Type B pancreatic cell (in vitro differentiated cells): ENCODE measurements at regions not wholly inside any gene's neighbourhood (a gene's known extent, or its start where the extent isn't known, plus 50 kb on each side); places are given as distances from the start of the nearest gene placed in this dataset.

Experiments used
- DNase-seq: peaks from one replicate; pipeline ENCODE4 v3.0.0; 2021; ENCODE audit warnings: mixed read lengths; ENCODE audit not compliant: unreplicated experiment; ENCODE audit errors: extremely low spot score
- H3K27ac Mint-ChIP-seq: 2 replicates; pipeline ENCODE4 v1.8.0; 2021; ENCODE audit warnings: mild to moderate bottlenecking, mixed read lengths
- H3K27me3 Mint-ChIP-seq: 2 replicates; pipeline ENCODE4 v1.8.0; 2021; ENCODE audit warnings: mixed read lengths
- H3K36me3 Mint-ChIP-seq: 2 replicates; pipeline ENCODE4 v1.8.0; 2021; ENCODE audit warnings: mixed read lengths
- H3K4me1 Mint-ChIP-seq: one replicate; pipeline ENCODE4 v1.8.0; 2021; ENCODE audit warnings: mixed read lengths; ENCODE audit not compliant: unreplicated experiment
- H3K4me3 Mint-ChIP-seq: 2 replicates; pipeline ENCODE4 v1.8.0; 2021; ENCODE audit warnings: mild to moderate bottlenecking, mixed read lengths
- H3K9me3 Mint-ChIP-seq: 2 replicates; pipeline ENCODE4 v1.8.0; 2021; ENCODE audit warnings: mixed read lengths
- TF ChIP-seq, protein P1 (sequence below): fragments of 200-600 bp; sonication (generic); conservative IDR thresholded peaks from 2 replicates; pipeline ENCODE4 v1.5.0; 2021; ENCODE audit warnings: antibody characterized with exemption, mild to moderate bottlenecking

DNA sequence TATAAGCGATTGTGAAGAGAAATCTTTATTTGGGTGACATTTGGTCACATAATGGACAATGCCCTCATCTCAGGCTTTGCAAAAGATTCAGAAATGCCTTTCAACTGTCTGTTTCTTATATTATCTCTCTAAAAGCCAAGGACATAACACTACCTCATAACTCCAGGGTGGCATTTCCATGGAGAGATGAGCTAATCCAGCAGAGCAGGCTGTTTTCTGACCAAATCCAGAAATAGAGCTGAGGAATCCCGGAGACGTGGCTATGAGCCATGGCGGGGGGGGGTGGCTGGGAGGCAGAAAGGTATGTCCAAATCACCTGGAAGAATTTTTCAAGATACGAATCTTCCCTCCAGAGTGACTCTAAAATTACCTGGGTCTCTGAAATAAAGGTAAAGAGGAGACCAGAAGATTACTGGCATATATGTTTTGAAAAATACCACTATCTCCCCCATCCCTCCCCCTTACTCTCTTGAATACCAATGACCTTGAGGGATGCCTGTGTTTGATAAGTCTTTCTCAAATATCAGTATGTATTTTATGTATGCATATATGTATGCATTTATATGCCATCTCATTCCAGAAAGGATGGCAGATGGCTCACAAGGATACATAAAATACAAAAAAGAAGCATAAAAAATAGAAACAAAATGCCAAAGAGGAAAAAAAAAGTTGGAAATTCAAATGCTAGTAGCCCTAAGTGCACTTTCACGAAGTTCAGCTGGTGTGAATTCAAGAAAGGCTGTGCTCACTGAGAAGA lies 296.0 kb upstream of the MGAT5 start:
- Mint-ChIP-seq H3K9me3 (no peaks in the 10 kb centered on the region), H3K27me3 (peaks cover 10% of the 10 kb centered on the region), H3K4me1 (no peaks in the 10 kb centered on the region), H3K36me3 (no peaks in the 10 kb centered on the region), H3K4me3 (no peak overlapping the region), H3K27ac (no peak overlapping the region)
- TF ChIP-seq, protein P1, sequence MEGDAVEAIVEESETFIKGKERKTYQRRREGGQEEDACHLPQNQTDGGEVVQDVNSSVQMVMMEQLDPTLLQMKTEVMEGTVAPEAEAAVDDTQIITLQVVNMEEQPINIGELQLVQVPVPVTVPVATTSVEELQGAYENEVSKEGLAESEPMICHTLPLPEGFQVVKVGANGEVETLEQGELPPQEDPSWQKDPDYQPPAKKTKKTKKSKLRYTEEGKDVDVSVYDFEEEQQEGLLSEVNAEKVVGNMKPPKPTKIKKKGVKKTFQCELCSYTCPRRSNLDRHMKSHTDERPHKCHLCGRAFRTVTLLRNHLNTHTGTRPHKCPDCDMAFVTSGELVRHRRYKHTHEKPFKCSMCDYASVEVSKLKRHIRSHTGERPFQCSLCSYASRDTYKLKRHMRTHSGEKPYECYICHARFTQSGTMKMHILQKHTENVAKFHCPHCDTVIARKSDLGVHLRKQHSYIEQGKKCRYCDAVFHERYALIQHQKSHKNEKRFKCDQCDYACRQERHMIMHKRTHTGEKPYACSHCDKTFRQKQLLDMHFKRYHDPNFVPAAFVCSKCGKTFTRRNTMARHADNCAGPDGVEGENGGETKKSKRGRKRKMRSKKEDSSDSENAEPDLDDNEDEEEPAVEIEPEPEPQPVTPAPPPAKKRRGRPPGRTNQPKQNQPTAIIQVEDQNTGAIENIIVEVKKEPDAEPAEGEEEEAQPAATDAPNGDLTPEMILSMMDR = no peak
- no peak for DNase-seq

DNA sequence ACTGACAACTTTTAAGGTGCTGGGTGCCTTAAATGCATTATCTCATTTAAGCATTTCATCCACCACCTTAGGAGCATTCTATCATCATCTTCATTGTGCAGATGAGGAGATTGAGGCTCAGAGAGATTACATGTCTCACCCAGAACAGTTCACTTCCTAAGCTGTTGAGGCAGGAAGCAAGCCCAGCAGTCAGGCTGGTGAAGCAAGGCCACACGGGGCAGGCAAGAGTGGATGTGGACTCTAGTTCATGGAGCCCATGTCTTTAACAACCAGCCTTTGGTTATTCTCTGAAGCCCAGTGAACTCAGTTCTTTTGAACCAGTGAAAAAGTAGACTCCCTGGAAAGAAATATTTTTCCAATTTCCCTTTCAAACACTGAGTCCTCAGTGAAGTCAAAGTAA lies 294.8 kb upstream of the MGAT5 start:
- peaks cover 10% of the 10 kb centered on the region for H3K27me3 Mint-ChIP-seq
- no peak overlapping the region for H3K27ac Mint-ChIP-seq
- TF ChIP-seq, protein P1 = no peak
- no peak for DNase-seq
- H3K4me3 Mint-ChIP-seq = no peak overlapping the region
- no peaks in the 10 kb centered on the region for H3K4me1 Mint-ChIP-seq
- H3K36me3 Mint-ChIP-seq = no peaks in the 10 kb centered on the region
- no peaks in the 10 kb centered on the region for H3K9me3 Mint-ChIP-seq

DNA sequence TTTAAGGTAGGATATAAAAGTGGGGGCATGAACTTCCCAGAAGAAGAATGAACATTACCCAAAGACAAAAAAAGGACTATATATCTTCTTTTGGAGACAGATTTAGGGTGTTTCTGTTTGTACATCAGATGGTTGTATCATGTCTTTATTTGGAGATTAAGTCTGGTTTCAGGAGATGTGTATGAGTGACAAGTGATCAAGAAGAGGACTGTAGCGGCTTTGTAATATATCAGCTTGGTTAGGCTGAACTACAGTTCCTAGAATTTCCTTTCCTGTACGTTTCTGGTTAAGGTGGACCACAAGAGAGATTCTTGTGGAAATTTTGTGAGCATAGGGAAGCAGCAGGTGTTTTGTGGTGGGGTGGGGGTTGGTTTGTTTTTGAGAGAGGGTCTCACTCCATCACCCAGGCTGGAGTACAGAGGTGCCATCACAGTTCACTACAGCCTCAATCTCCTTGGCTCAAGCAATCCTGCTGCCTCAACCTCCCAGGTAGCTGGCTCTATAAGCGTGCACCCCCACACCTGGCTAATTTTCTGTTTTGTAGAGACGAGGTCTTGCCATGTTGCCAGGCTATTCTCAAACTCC lies 287.1 kb upstream of the MGAT5 start:
- no peak overlapping the region for H3K27ac Mint-ChIP-seq
- peaks cover 10% of the 10 kb centered on the region for H3K27me3 Mint-ChIP-seq
- TF ChIP-seq, protein P1 = no peak
- H3K9me3 Mint-ChIP-seq = no peaks in the 10 kb centered on the region
- H3K4me1 Mint-ChIP-seq = no peaks in the 10 kb centered on the region
- no peak overlapping the region for H3K4me3 Mint-ChIP-seq
- no peak for DNase-seq
- no peaks in the 10 kb centered on the region for H3K36me3 Mint-ChIP-seq

DNA sequence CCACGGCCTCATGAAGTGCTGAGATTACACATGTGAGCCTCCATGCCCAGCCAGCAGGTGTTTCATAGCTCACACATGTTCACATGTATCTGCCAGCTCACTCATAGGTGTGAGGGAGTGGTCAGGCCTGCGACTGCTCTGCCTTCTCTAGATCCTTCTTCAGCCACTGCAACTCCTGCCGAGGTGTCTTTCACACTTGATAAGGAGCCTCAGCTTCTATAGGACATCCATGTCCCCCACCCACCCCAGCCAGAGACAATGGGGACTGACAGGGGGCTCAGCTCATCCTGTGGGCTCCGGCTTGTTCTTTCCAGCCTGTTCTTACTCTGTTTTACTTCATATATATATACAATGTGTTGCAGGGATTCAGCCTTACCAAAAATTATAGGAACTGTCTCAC lies 286.5 kb upstream of the MGAT5 start:
- no peak overlapping the region for H3K4me3 Mint-ChIP-seq
- DNase-seq = no peak
- no peaks in the 10 kb centered on the region for H3K36me3 Mint-ChIP-seq
- H3K27me3 Mint-ChIP-seq = peaks cover 14% of the 10 kb centered on the region
- TF ChIP-seq, protein P1 = no peak
- H3K27ac Mint-ChIP-seq = no peak overlapping the region
- H3K9me3 Mint-ChIP-seq = no peaks in the 10 kb centered on the region
- H3K4me1 Mint-ChIP-seq = no peaks in the 10 kb centered on the region

DNA sequence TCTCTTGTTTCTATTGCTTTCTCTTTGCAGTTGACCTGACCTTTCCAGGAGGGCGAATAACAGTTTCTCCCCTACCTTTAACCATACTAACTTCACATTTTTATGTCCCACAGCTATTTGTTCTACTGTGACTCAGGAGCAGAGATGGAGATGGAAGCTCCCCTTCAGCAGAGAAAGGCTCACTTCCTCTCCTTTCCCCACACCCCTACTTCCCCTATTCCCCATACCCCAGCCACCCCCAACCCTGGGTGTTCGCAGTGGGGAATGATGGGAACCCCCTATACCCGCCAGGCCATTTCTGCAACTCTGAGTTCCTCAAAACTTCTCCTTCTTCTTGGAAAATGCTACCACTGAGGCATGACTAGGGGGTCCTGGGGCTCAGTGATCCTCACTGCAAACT lies 285.4 kb upstream of the MGAT5 start:
- Mint-ChIP-seq H3K36me3 (no peaks in the 10 kb centered on the region), H3K27ac (no peak overlapping the region), H3K4me3 (no peak overlapping the region), H3K27me3 (peaks cover 14% of the 10 kb centered on the region), H3K4me1 (no peaks in the 10 kb centered on the region), H3K9me3 (no peaks in the 10 kb centered on the region)
- DNase-seq = no peak
- TF ChIP-seq, protein P1 = no peak
